ENCODE measurements at regions not wholly inside any gene's neighbourhood (a gene's known extent, or its start where the extent isn't known, plus 50 kb on each side); places are given as distances from the start of the nearest gene placed in this dataset.
"Not testable (repeated sequence)": the region's sequence is repeated elsewhere in the genome, so short reads cannot be mapped to it uniquely, and the experiment has no call there.

GRCh38 chr4:67325791-67326190 lies 219.5 kb downstream of the CENPC start:
- Histone ChIP-seq H3K4me3 (ENCODE audit: insufficient read depth, low read length, poor library complexity, severe bottlenecking) (no peak overlapping the region), H3K9me2 (replicated peaks; ENCODE audit: insufficient read depth, low read length) (no peaks in the 10 kb centered on the region), H3K27ac (ENCODE audit: low read depth, low read length) (no peak overlapping the region), H3F3A (ENCODE audit: insufficient read depth) (no peaks in the 10 kb centered on the region), H3K4me2 (ENCODE audit: low read depth, low read length, poor library complexity, severe bottlenecking) (no peak overlapping the region), H3K79me2 (ENCODE audit: insufficient read depth, low read length) (no peaks in the 10 kb centered on the region), H2AFZ (ENCODE audit: low read depth, low read length, severe bottlenecking) (no peak overlapping the region), H3K27me3 (ENCODE audit: low read length) (no peaks in the 10 kb centered on the region), H3K9ac (ENCODE audit: low read length) (no peak overlapping the region), H4K20me1 (ENCODE audit: low read depth, low read length) (no peaks in the 10 kb centered on the region), H3K36me3 (ENCODE audit: low read length) (no peaks in the 10 kb centered on the region), H3K9me3 (ENCODE audit: insufficient read depth, low read length) (no peaks in the 10 kb centered on the region)
- no peak for TF ChIP-seq EZH2phosphoT487 (conservative IDR thresholded peaks at IDR 0.05; ENCODE audit: low read length)
- TF ChIP-seq CTCF (IDR thresholded peaks at IDR 0.05; ENCODE audit: insufficient read depth, low read length, poor library complexity, severe bottlenecking): no peak

- Histone ChIP-seq H3K79me2 (ENCODE audit: insufficient read depth, low read length) (no peaks in the 10 kb centered on the region), H3K36me3 (ENCODE audit: low read length) (no peaks in the 10 kb centered on the region), H3K27ac (ENCODE audit: low read depth, low read length) (no peak overlapping the region), H3K4me3 (ENCODE audit: insufficient read depth, low read length, poor library complexity, severe bottlenecking) (no peak overlapping the region), H3K9ac (ENCODE audit: low read length) (no peak overlapping the region), H3F3A (ENCODE audit: insufficient read depth) (no peaks in the 10 kb centered on the region), H3K4me2 (ENCODE audit: low read depth, low read length, poor library complexity, severe bottlenecking) (no peak overlapping the region), H3K9me3 (ENCODE audit: insufficient read depth, low read length) (no peaks in the 10 kb centered on the region), H4K20me1 (ENCODE audit: low read depth, low read length) (no peaks in the 10 kb centered on the region), H3K9me2 (replicated peaks; ENCODE audit: insufficient read depth, low read length) (no peaks in the 10 kb centered on the region), H2AFZ (ENCODE audit: low read depth, low read length, severe bottlenecking) (no peak overlapping the region), H3K27me3 (ENCODE audit: low read length) (no peaks in the 10 kb centered on the region)
- no peak for TF ChIP-seq CTCF (IDR thresholded peaks at IDR 0.05; ENCODE audit: insufficient read depth, low read length, poor library complexity, severe bottlenecking)
- TF ChIP-seq EZH2phosphoT487 (conservative IDR thresholded peaks at IDR 0.05; ENCODE audit: low read length): no peak
Observed at GRCh38 chr4:67320645-67321044, 224.7 kb downstream of the CENPC start.

- not testable (repeated sequence) for H3K4me2 ChIP-seq (ENCODE audit: low read depth, low read length, poor library complexity, severe bottlenecking); H3F3A ChIP-seq (ENCODE audit: insufficient read depth); H3K9me3 ChIP-seq (ENCODE audit: insufficient read depth, low read length); H3K9me2 ChIP-seq (replicated peaks; ENCODE audit: insufficient read depth, low read length); H3K36me3 ChIP-seq (ENCODE audit: low read length); H3K27ac ChIP-seq (ENCODE audit: low read depth, low read length); H3K27me3 ChIP-seq (ENCODE audit: low read length); H4K20me1 ChIP-seq (ENCODE audit: low read depth, low read length); H3K9ac ChIP-seq (ENCODE audit: low read length); H2AFZ ChIP-seq (ENCODE audit: low read depth, low read length, severe bottlenecking); H3K4me3 ChIP-seq (ENCODE audit: insufficient read depth, low read length, poor library complexity, severe bottlenecking); H3K79me2 ChIP-seq (ENCODE audit: insufficient read depth, low read length)
Observed at GRCh38 chr4:67319607-67320006, 225.7 kb downstream of the CENPC start.

- not testable (repeated sequence) for H2AFZ ChIP-seq (ENCODE audit: low read depth, low read length, severe bottlenecking); H3K9me2 ChIP-seq (replicated peaks; ENCODE audit: insufficient read depth, low read length); H3K9ac ChIP-seq (ENCODE audit: low read length); H3K4me2 ChIP-seq (ENCODE audit: low read depth, low read length, poor library complexity, severe bottlenecking); H3K79me2 ChIP-seq (ENCODE audit: insufficient read depth, low read length); H3K27me3 ChIP-seq (ENCODE audit: low read length); H3K4me3 ChIP-seq (ENCODE audit: insufficient read depth, low read length, poor library complexity, severe bottlenecking); H3K27ac ChIP-seq (ENCODE audit: low read depth, low read length); H3F3A ChIP-seq (ENCODE audit: insufficient read depth); H3K36me3 ChIP-seq (ENCODE audit: low read length); H3K9me3 ChIP-seq (ENCODE audit: insufficient read depth, low read length); H4K20me1 ChIP-seq (ENCODE audit: low read depth, low read length)
Observed at GRCh38 chr4:67300497-67301185, 244.7 kb downstream of the CENPC start.

Data from SU-DHL-6 (cell line).